GM23248 (cell line): ENCODE measurements at regions not wholly inside any gene's neighbourhood (a gene's known extent, or its start where the extent isn't known, plus 50 kb on each side); places are given as distances from the start of the nearest gene placed in this dataset.
A peak's percentile ranks its signal among the peaks of the same experiment; 100 is the strongest.

Experiments used
- DNase-seq: peaks from one replicate; pipeline ENCODE4 v3.0.0-alpha.2; 2015
- H2AFZ ChIP-seq: fragments of 200-600 bp; sonication (generic); 2 replicates; pipeline ENCODE4 v1.6.1; 2016; ENCODE audit warnings: antibody characterized with exemption
- H3F3A ChIP-seq: fragments of 200-600 bp; sonication (generic); 2 replicates; pipeline ENCODE4 v1.6.1; 2016; ENCODE audit warnings: mild to moderate bottlenecking, antibody characterized with exemption, mixed run types; ENCODE audit not compliant: insufficient read depth
- H3K27ac ChIP-seq: fragments of 200-600 bp; sonication (generic); 2 replicates; pipeline ENCODE4 v1.5.1; 2016; ENCODE audit warnings: mild to moderate bottlenecking
- H3K27me3 ChIP-seq: fragments of 200-600 bp; sonication (generic); replicated peaks from 2 replicates; pipeline ENCODE4 v1.6.1; 2016; ENCODE audit warnings: mild to moderate bottlenecking; ENCODE audit not compliant: insufficient read depth
- H3K36me3 ChIP-seq: fragments of 200-600 bp; sonication (generic); 2 replicates; pipeline ENCODE4 v1.6.1; 2016; ENCODE audit warnings: low read depth, mild to moderate bottlenecking
- H3K4me1 ChIP-seq: fragments of 200-600 bp; sonication (generic); 2 replicates; pipeline ENCODE4 v1.6.1; 2016; ENCODE audit warnings: mild to moderate bottlenecking; ENCODE audit not compliant: insufficient read depth
- H3K4me2 ChIP-seq: fragments of 200-600 bp; sonication (generic); one replicate; pipeline ENCODE4 v1.6.1; 2016; ENCODE audit warnings: mild to moderate bottlenecking; ENCODE audit not compliant: unreplicated experiment
- H3K4me3 ChIP-seq: fragments of 200-600 bp; sonication (generic); 2 replicates; pipeline ENCODE4 v1.5.1; 2016; ENCODE audit warnings: mild to moderate bottlenecking
- H3K79me2 ChIP-seq: fragments of 200-600 bp; sonication (generic); 2 replicates; pipeline ENCODE4 v1.6.1; 2016; ENCODE audit warnings: mild to moderate bottlenecking; ENCODE audit not compliant: insufficient read depth
- H3K9ac ChIP-seq: fragments of 200-600 bp; sonication (generic); 2 replicates; pipeline ENCODE4 v1.6.1; 2016; ENCODE audit warnings: mild to moderate bottlenecking
- H3K9me2 ChIP-seq: fragments of 200-600 bp; sonication (generic); 2 replicates; pipeline ENCODE4 v1.6.1; 2016; ENCODE audit warnings: mixed run types, mild to moderate bottlenecking, moderate library complexity; ENCODE audit not compliant: insufficient read depth
- H3K9me3 ChIP-seq: fragments of 200-600 bp; sonication (generic); one replicate; pipeline ENCODE4 v1.6.1; 2017; ENCODE audit warnings: low read depth
- H4K20me1 ChIP-seq: fragments of 200-600 bp; sonication (generic); 2 replicates; pipeline ENCODE4 v1.6.0; 2016; ENCODE audit not compliant: insufficient read depth
- EZH2 ChIP-seq: fragments of 200-600 bp; sonication (generic); IDR thresholded peaks from 2 replicates; pipeline ENCODE4 v1.6.1; 2018; ENCODE audit warnings: antibody characterized with exemption, mild to moderate bottlenecking; ENCODE audit not compliant: insufficient read depth, poor library complexity, severe bottlenecking
- EZH2phosphoT487 ChIP-seq: fragments of 200-600 bp; sonication (generic); IDR thresholded peaks from 2 replicates; pipeline ENCODE4 v1.6.1; 2018; ENCODE audit warnings: antibody characterized with exemption, moderate library complexity, mild to moderate bottlenecking, low read depth; ENCODE audit not compliant: insufficient read depth
- WGBS, 2 experiments: methylation state at CpG; one replicate each; pipeline ENCODE4 v1.1.6; 2015 to 2017; ENCODE audit warnings: low lambda C conversion rate in 2 of 2, low coverage in 1 of 2; ENCODE audit errors: missing lambda C conversion rate in 2 of 2; 5-methylcytosine and 5-hydroxymethylcytosine counted together
- in situ Hi-C: fragments of 300-500 bp; cut with MboI; formaldehyde crosslinking; loops from 2 replicates; pipeline ENCODE4 v1.15.0; 2020

- TF ChIP-seq EZH2phosphoT487 (no peak), EZH2 (no peak)
- Histone ChIP-seq H3K4me1 (peaks cover 12% of the 10 kb centered on the region), H3K27ac (no peak overlapping the region), H2AFZ (peak overlapping the region; percentile 71), H4K20me1 (no peaks in the 10 kb centered on the region), H3K9me2 (0 out of 2 replicates have a peak, but pooled peaks cover 3% of the 10 kb centered on the region), H3K27me3 (no peaks in the 10 kb centered on the region), H3K4me3 (peak overlapping the region; percentile 5; the same call in 1 of the 2 replicates), H3K9ac (no peak overlapping the region), H3K9me3 (no peaks in the 10 kb centered on the region), H3K36me3 (no peaks in the 10 kb centered on the region), H3K79me2 (no peaks in the 10 kb centered on the region), H3F3A (no peaks in the 10 kb centered on the region), H3K4me2 (peak overlapping the region; percentile 73)
- in situ Hi-C loops: no loop called here
- peak; percentile 80 for DNase-seq
- 4% methylated on average over 2 of the region's 2 CpGs for WGBS, 2 experiments
Observed at GRCh38 chr1:83516369-83516768, 482.6 kb downstream of the TTLL7 start.

GRCh38 chr1:83515578-83516154, 483.3 kb downstream of the TTLL7 start:
- in situ Hi-C loops: no loop called here
- Histone ChIP-seq H3F3A (no peaks in the 10 kb centered on the region), H3K36me3 (no peaks in the 10 kb centered on the region), H3K27ac (no peak overlapping the region), H3K4me1 (peaks cover 12% of the 10 kb centered on the region), H3K9ac (no peak overlapping the region), H3K27me3 (no peaks in the 10 kb centered on the region), H3K4me2 (no peak overlapping the region), H3K9me3 (no peaks in the 10 kb centered on the region), H4K20me1 (no peaks in the 10 kb centered on the region), H3K79me2 (no peaks in the 10 kb centered on the region), H3K9me2 (0 out of 2 replicates have a peak, but pooled peaks cover 3% of the 10 kb centered on the region), H2AFZ (peak overlapping the region; percentile 71; the same call in 1 of the 2 replicates), H3K4me3 (no peak overlapping the region)
- DNase-seq: peak; percentile 23
- no peak for TF ChIP-seq EZH2
- no peak for TF ChIP-seq EZH2phosphoT487
- 51 to 55% methylated on average over 6 of the region's 6 CpGs for WGBS, 2 experiments

- in situ Hi-C loops: no loop called here
- no peak for TF ChIP-seq EZH2phosphoT487
- no peak for TF ChIP-seq EZH2
- H3K79me2 ChIP-seq: no peaks in the 10 kb centered on the region
- H3K36me3 ChIP-seq: no peaks in the 10 kb centered on the region
- H3F3A ChIP-seq: peaks cover 20% of the 10 kb centered on the region
- DNase-seq: no peak
- H3K4me1 ChIP-seq: peaks cover 33% of the 10 kb centered on the region
- 0 out of 2 replicates have a peak, but pooled peaks cover 3% of the 10 kb centered on the region for H3K9me2 ChIP-seq
- H3K27me3 ChIP-seq: no peaks in the 10 kb centered on the region
- no peak overlapping the region for H2AFZ ChIP-seq
- H3K4me3 ChIP-seq: no peak overlapping the region
- 93 to 100% methylated on average over 2 of the region's 2 CpGs for WGBS, 2 experiments
- no peak overlapping the region for H3K9ac ChIP-seq
- no peak overlapping the region for H3K27ac ChIP-seq
- no peak overlapping the region for H3K4me2 ChIP-seq
- no peaks in the 10 kb centered on the region for H3K9me3 ChIP-seq
- no peaks in the 10 kb centered on the region for H4K20me1 ChIP-seq
Observed at GRCh38 chr1:83512373-83513193, 486.3 kb downstream of the TTLL7 start.

GRCh38 chr1:83511146-83511726, 487.7 kb downstream of the TTLL7 start:
- Histone ChIP-seq H3K79me2 (no peaks in the 10 kb centered on the region), H3K4me2 (no peak overlapping the region), H3K9me3 (no peaks in the 10 kb centered on the region), H3K9ac (no peak overlapping the region), H3K4me1 (peaks cover 28% of the 10 kb centered on the region), H3K27ac (no peak overlapping the region), H4K20me1 (no peaks in the 10 kb centered on the region), H2AFZ (no peak overlapping the region), H3K27me3 (no peaks in the 10 kb centered on the region), H3K4me3 (no peak overlapping the region), H3F3A (peaks cover 22% of the 10 kb centered on the region), H3K36me3 (no peaks in the 10 kb centered on the region), H3K9me2 (0 out of 2 replicates have a peak, but pooled peaks cover 3% of the 10 kb centered on the region)
- TF ChIP-seq EZH2: no peak
- in situ Hi-C loops: no loop called here
- DNase-seq: peak; percentile 5
- WGBS, 2 experiments: 64 to 69% methylated on average over 2 of the region's 2 CpGs
